Endothelial cell of hepatic sinusoid (primary cell): ENCODE measurements at regions not wholly inside any gene's neighbourhood (a gene's known extent, or its start where the extent isn't known, plus 50 kb on each side); places are given as distances from the start of the nearest gene placed in this dataset.

Experiments used
- in situ Hi-C: cut with HindIII; loops from 2 replicates; pipeline ENCODE4 v1.10.0; 2017; ENCODE audit warnings: low sequenced_read_pairs

GRCh38 chr12:125954362-125954761 lies 889.1 kb downstream of the AACS start:
- in situ Hi-C loops = no loop called here

GRCh38 chr12:125956186-125956585 lies 891.0 kb downstream of the AACS start:
- in situ Hi-C loops = no loop called here

GRCh38 chr12:125966641-125967040 lies 901.4 kb downstream of the AACS start:
- in situ Hi-C loops = no loop called here

GRCh38 chr12:125968413-125968812 lies 903.2 kb downstream of the AACS start:
- in situ Hi-C loops = no loop called here

GRCh38 chr12:125971981-125972380 lies 906.7 kb downstream of the AACS start:
- in situ Hi-C loops = no loop called here

GRCh38 chr12:125978286-125978685 lies 913.1 kb downstream of the AACS start:
- in situ Hi-C loops = no loop called here

GRCh38 chr12:125981610-125982253 lies 916.5 kb downstream of the AACS start:
- in situ Hi-C loops = no loop called here

GRCh38 chr12:125983094-125983783 lies 918.0 kb downstream of the AACS start:
- in situ Hi-C loops = no loop called here

- in situ Hi-C loops = no loop called here
These were observed 918.7 kb downstream of the AACS start for GRCh38 chr12:125983784-125984500.

GRCh38 chr12:125988545-125988944 lies 923.3 kb downstream of the AACS start:
- in situ Hi-C loops = no loop called here

GRCh38 chr12:125989696-125990095 lies 924.5 kb downstream of the AACS start:
- in situ Hi-C loops = no loop called here

GRCh38 chr12:125996443-125996842 lies 931.2 kb downstream of the AACS start:
- in situ Hi-C loops = no loop called here

GRCh38 chr12:125999628-126000027 lies 934.4 kb downstream of the AACS start:
- in situ Hi-C loops = no loop called here

- in situ Hi-C loops = no loop called here
These were observed 954.1 kb downstream of the AACS start for GRCh38 chr12:126019385-126019784.

- in situ Hi-C loops = no loop called here
These were observed 956.4 kb downstream of the AACS start for GRCh38 chr12:126021675-126022074.

- in situ Hi-C loops = no loop called here
These were observed 962.6 kb downstream of the AACS start for GRCh38 chr12:126027825-126028224.

GRCh38 chr12:126030573-126030972 lies 965.3 kb downstream of the AACS start:
- in situ Hi-C loops = no loop called here

GRCh38 chr12:126033751-126034150 lies 968.5 kb downstream of the AACS start:
- in situ Hi-C loops = no loop called here

GRCh38 chr12:126036348-126036747 lies 971.1 kb downstream of the AACS start:
- in situ Hi-C loops = no loop called here

- in situ Hi-C loops = no loop called here
These were observed 973.2 kb downstream of the AACS start for GRCh38 chr12:126038434-126038833.

- in situ Hi-C loops = no loop called here
These were observed 975.1 kb downstream of the AACS start for GRCh38 chr12:126040307-126040706.

GRCh38 chr12:126042286-126042685 lies 977.1 kb downstream of the AACS start:
- in situ Hi-C loops = no loop called here
